ENCODE measurements at regions not wholly inside any gene's neighbourhood (a gene's known extent, or its start where the extent isn't known, plus 50 kb on each side); places are given as distances from the start of the nearest gene placed in this dataset.

DNA sequence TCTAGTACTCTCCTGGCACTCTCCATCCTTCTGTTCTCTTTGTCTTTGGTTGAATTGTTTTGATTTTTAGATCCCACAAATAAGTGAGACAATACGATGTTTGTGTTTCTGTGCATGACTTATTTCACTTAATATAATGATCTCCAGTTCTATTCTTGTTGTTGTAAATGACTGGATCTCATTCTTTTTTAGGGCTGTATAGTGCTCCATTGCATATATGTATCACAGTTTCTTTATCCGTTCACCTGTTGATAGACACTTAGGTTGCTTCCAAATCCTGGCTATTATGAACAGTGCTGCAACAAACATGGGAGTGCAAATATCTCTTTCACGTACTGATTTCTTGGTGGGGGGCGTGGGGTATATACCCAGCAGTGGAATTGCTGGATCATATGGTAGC lies 245.0 kb downstream of the ADCYAP1 start:
- TF ChIP-seq, protein P1, sequence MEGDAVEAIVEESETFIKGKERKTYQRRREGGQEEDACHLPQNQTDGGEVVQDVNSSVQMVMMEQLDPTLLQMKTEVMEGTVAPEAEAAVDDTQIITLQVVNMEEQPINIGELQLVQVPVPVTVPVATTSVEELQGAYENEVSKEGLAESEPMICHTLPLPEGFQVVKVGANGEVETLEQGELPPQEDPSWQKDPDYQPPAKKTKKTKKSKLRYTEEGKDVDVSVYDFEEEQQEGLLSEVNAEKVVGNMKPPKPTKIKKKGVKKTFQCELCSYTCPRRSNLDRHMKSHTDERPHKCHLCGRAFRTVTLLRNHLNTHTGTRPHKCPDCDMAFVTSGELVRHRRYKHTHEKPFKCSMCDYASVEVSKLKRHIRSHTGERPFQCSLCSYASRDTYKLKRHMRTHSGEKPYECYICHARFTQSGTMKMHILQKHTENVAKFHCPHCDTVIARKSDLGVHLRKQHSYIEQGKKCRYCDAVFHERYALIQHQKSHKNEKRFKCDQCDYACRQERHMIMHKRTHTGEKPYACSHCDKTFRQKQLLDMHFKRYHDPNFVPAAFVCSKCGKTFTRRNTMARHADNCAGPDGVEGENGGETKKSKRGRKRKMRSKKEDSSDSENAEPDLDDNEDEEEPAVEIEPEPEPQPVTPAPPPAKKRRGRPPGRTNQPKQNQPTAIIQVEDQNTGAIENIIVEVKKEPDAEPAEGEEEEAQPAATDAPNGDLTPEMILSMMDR (IDR thresholded peaks at IDR 0.05): no peak
- TF ChIP-seq RCOR1 (IDR thresholded peaks at IDR 0.05; ENCODE audit: low read length): no peak
- TF ChIP-seq POLR2AphosphoS5 (IDR thresholded peaks at IDR 0.05; ENCODE audit: low read depth, low read length): no peak
- TF ChIP-seq, protein P2, sequence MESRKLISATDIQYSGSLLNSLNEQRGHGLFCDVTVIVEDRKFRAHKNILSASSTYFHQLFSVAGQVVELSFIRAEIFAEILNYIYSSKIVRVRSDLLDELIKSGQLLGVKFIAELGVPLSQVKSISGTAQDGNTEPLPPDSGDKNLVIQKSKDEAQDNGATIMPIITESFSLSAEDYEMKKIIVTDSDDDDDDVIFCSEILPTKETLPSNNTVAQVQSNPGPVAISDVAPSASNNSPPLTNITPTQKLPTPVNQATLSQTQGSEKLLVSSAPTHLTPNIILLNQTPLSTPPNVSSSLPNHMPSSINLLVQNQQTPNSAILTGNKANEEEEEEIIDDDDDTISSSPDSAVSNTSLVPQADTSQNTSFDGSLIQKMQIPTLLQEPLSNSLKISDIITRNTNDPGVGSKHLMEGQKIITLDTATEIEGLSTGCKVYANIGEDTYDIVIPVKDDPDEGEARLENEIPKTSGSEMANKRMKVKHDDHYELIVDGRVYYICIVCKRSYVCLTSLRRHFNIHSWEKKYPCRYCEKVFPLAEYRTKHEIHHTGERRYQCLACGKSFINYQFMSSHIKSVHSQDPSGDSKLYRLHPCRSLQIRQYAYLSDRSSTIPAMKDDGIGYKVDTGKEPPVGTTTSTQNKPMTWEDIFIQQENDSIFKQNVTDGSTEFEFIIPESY (IDR thresholded peaks at IDR 0.05; ENCODE audit: borderline replicate concordance, low read depth): no peak
- TF ChIP-seq TCF12 (IDR thresholded peaks at IDR 0.05): no peak
- no peak for TF ChIP-seq JUND (IDR thresholded peaks at IDR 0.05)

All from SK-N-SH (cell line).